ENCODE measurements at regions not wholly inside any gene's neighbourhood (a gene's known extent, or its start where the extent isn't known, plus 50 kb on each side); places are given as distances from the start of the nearest gene placed in this dataset.

GRCh38 chr1:2875707-2876561 is 74.4 kb upstream of the TTC34 start:
- Histone ChIP-seq H3K27me3 (ENCODE audit: insufficient read depth, low read length) (no peaks in the 10 kb centered on the region), H2AFZ (ENCODE audit: low read length) (no peak overlapping the region), H3K4me2 (ENCODE audit: insufficient read depth, low read length) (no peak overlapping the region), H3K4me1 (ENCODE audit: insufficient read depth, low read length) (no peaks in the 10 kb centered on the region), H4K20me1 (ENCODE audit: insufficient read depth, low read length) (no peaks in the 10 kb centered on the region), H3K36me3 (ENCODE audit: insufficient read depth, low read length) (no peaks in the 10 kb centered on the region), H3K9me3 (ENCODE audit: low read depth, low read length) (peaks cover 7% of the 10 kb centered on the region), H3K27ac (ENCODE audit: low read depth, low read length) (no peak overlapping the region), H3K4me3 (ENCODE audit: insufficient read depth, low read length) (no peak overlapping the region), H3K79me2 (ENCODE audit: insufficient read depth, low read length) (no peaks in the 10 kb centered on the region)
- DNase-seq (ENCODE audit: insufficient read length, low spot score, missing footprints) = no peak
- peak; percentile 27 for TF ChIP-seq CTCF (IDR thresholded peaks at IDR 0.05; ENCODE audit: extremely low read depth, low read depth, low read length)

- H3K4me2 ChIP-seq (ENCODE audit: insufficient read depth, low read length) = no peak overlapping the region
Observed at GRCh38 chr1:2876846-2877245, 75.4 kb upstream of the TTC34 start.

GRCh38 chr1:2877391-2877790 is 75.9 kb upstream of the TTC34 start:
- H2AFZ ChIP-seq (ENCODE audit: low read length) = no peak overlapping the region
- H3K27ac ChIP-seq (ENCODE audit: low read depth, low read length) = no peak overlapping the region
- no peaks in the 10 kb centered on the region for H3K9me3 ChIP-seq (ENCODE audit: low read depth, low read length)
- TF ChIP-seq CTCF (IDR thresholded peaks at IDR 0.05; ENCODE audit: extremely low read depth, low read depth, low read length) = no peak
- H3K4me3 ChIP-seq (ENCODE audit: insufficient read depth, low read length) = no peak overlapping the region
- no peaks in the 10 kb centered on the region for H3K79me2 ChIP-seq (ENCODE audit: insufficient read depth, low read length)
- H3K36me3 ChIP-seq (ENCODE audit: insufficient read depth, low read length) = no peaks in the 10 kb centered on the region
- no peaks in the 10 kb centered on the region for H4K20me1 ChIP-seq (ENCODE audit: insufficient read depth, low read length)
- no peak for DNase-seq (ENCODE audit: insufficient read length, low spot score, missing footprints)
- H3K4me1 ChIP-seq (ENCODE audit: insufficient read depth, low read length) = no peaks in the 10 kb centered on the region
- H3K4me2 ChIP-seq (ENCODE audit: insufficient read depth, low read length) = no peak overlapping the region
- H3K27me3 ChIP-seq (ENCODE audit: insufficient read depth, low read length) = no peaks in the 10 kb centered on the region

More at GRCh38 chr1:2876846-2877245, 75.4 kb upstream of the TTC34 start:
- H3K9me3 ChIP-seq (ENCODE audit: low read depth, low read length) = no peaks in the 10 kb centered on the region
- no peak overlapping the region for H3K4me3 ChIP-seq (ENCODE audit: insufficient read depth, low read length)
- no peaks in the 10 kb centered on the region for H3K4me1 ChIP-seq (ENCODE audit: insufficient read depth, low read length)
- DNase-seq (ENCODE audit: insufficient read length, low spot score, missing footprints) = no peak
- no peaks in the 10 kb centered on the region for H3K79me2 ChIP-seq (ENCODE audit: insufficient read depth, low read length)
- no peaks in the 10 kb centered on the region for H3K36me3 ChIP-seq (ENCODE audit: insufficient read depth, low read length)
- no peak overlapping the region for H2AFZ ChIP-seq (ENCODE audit: low read length)
- H3K27ac ChIP-seq (ENCODE audit: low read depth, low read length) = no peak overlapping the region
- H3K27me3 ChIP-seq (ENCODE audit: insufficient read depth, low read length) = no peaks in the 10 kb centered on the region
- no peak for TF ChIP-seq CTCF (IDR thresholded peaks at IDR 0.05; ENCODE audit: extremely low read depth, low read depth, low read length)
- H4K20me1 ChIP-seq (ENCODE audit: insufficient read depth, low read length) = no peaks in the 10 kb centered on the region

GRCh38 chr1:2878591-2878990 is 77.1 kb upstream of the TTC34 start:
- DNase-seq (ENCODE audit: insufficient read length, low spot score, missing footprints) = no peak
- no peaks in the 10 kb centered on the region for H3K9me3 ChIP-seq (ENCODE audit: low read depth, low read length)
- TF ChIP-seq CTCF (IDR thresholded peaks at IDR 0.05; ENCODE audit: extremely low read depth, low read depth, low read length) = no peak

More at GRCh38 chr1:2878591-2878990, 77.1 kb upstream of the TTC34 start:
- Histone ChIP-seq H2AFZ (ENCODE audit: low read length) (no peak overlapping the region), H3K36me3 (ENCODE audit: insufficient read depth, low read length) (no peaks in the 10 kb centered on the region), H3K27me3 (ENCODE audit: insufficient read depth, low read length) (no peaks in the 10 kb centered on the region), H3K4me3 (ENCODE audit: insufficient read depth, low read length) (no peak overlapping the region), H3K27ac (ENCODE audit: low read depth, low read length) (no peak overlapping the region), H4K20me1 (ENCODE audit: insufficient read depth, low read length) (no peaks in the 10 kb centered on the region), H3K79me2 (ENCODE audit: insufficient read depth, low read length) (no peaks in the 10 kb centered on the region), H3K4me1 (ENCODE audit: insufficient read depth, low read length) (no peaks in the 10 kb centered on the region), H3K4me2 (ENCODE audit: insufficient read depth, low read length) (no peak overlapping the region)
